ENCODE measurements at regions not wholly inside any gene's neighbourhood (a gene's known extent, or its start where the extent isn't known, plus 50 kb on each side); places are given as distances from the start of the nearest gene placed in this dataset.

GRCh38 chr14:29109589-29109988 is 343.0 kb downstream of the FOXG1 start:
- TF ChIP-seq CTCF (conservative IDR thresholded peaks at IDR 0.05 in 1 of 2, IDR thresholded peaks at IDR 0.05 in 1 of 2; ENCODE audit: extremely low read depth in 1 of 2, insufficient read depth in 1 of 2, low read depth in 1 of 2, low read length in 2 of 2), result no peak
- TF ChIP-seq EZH2 (IDR thresholded peaks at IDR 0.05; ENCODE audit: borderline replicate concordance, low read length), result no peak
